ENCODE measurements at regions not wholly inside any gene's neighbourhood (a gene's known extent, or its start where the extent isn't known, plus 50 kb on each side); places are given as distances from the start of the nearest gene placed in this dataset.

GRCh38 chr6:19638931-19639330 is 198.2 kb upstream of the ID4 start:
- no peak for DNase-seq

- no peak for DNase-seq
Observed at GRCh38 chr6:19643287-19643686, 193.9 kb upstream of the ID4 start.

- no peak for DNase-seq
Observed at GRCh38 chr6:19643713-19644112, 193.5 kb upstream of the ID4 start.

GRCh38 chr6:19655744-19656143 is 181.4 kb upstream of the ID4 start:
- DNase-seq: no peak

- DNase-seq: no peak
Observed at GRCh38 chr6:19660123-19660910, 176.9 kb upstream of the ID4 start.

- DNase-seq: no peak
Observed at GRCh38 chr6:19662911-19663310, 174.3 kb upstream of the ID4 start.

GRCh38 chr6:19663479-19663878 is 173.7 kb upstream of the ID4 start:
- no peak for DNase-seq

- no peak for DNase-seq
Observed at GRCh38 chr6:19664050-19664449, 173.1 kb upstream of the ID4 start.

GRCh38 chr6:19664878-19665612 is 172.1 kb upstream of the ID4 start:
- DNase-seq: no peak

GRCh38 chr6:19665613-19665909 is 171.6 kb upstream of the ID4 start:
- DNase-seq: no peak

GRCh38 chr6:19668710-19669109 is 168.5 kb upstream of the ID4 start:
- DNase-seq: no peak

- DNase-seq: no peak
Observed at GRCh38 chr6:19669206-19669605, 168.0 kb upstream of the ID4 start.

GRCh38 chr6:19682859-19683258 is 154.3 kb upstream of the ID4 start:
- DNase-seq: no peak

- DNase-seq: no peak
Observed at GRCh38 chr6:19690325-19691075, 146.7 kb upstream of the ID4 start.

- DNase-seq: peak; percentile 83
Observed at GRCh38 chr6:19691465-19692167, 145.6 kb upstream of the ID4 start.

GRCh38 chr6:19692506-19693298 is 144.5 kb upstream of the ID4 start:
- no peak for DNase-seq

- no peak for DNase-seq
Observed at GRCh38 chr6:19694697-19695096, 142.5 kb upstream of the ID4 start.

- DNase-seq: no peak
Observed at GRCh38 chr6:19697744-19698290, 139.4 kb upstream of the ID4 start.

- DNase-seq: no peak
Observed at GRCh38 chr6:19699932-19700331, 137.2 kb upstream of the ID4 start.

- DNase-seq: no peak
Observed at GRCh38 chr6:19705606-19706005, 131.6 kb upstream of the ID4 start.

GRCh38 chr6:19712012-19712688 is 125.0 kb upstream of the ID4 start:
- no peak for DNase-seq

- no peak for DNase-seq
Observed at GRCh38 chr6:19712998-19713397, 124.2 kb upstream of the ID4 start.

All from islet precursor cell (in vitro differentiated cells).